ENCODE measurements at regions not wholly inside any gene's neighbourhood (a gene's known extent, or its start where the extent isn't known, plus 50 kb on each side); places are given as distances from the start of the nearest gene placed in this dataset.

- TF ChIP-seq POLR2AphosphoS5 (IDR thresholded peaks at IDR 0.05; ENCODE audit: low read depth, low read length), result no peak
- TF ChIP-seq REST (IDR thresholded peaks at IDR 0.05; ENCODE audit: insufficient read depth in 1 of 2, low read depth in 2 of 2, low read length in 2 of 2), result no peak
- TF ChIP-seq FOXP2 (optimal IDR thresholded peaks at IDR 0.05; ENCODE audit: borderline replicate concordance, extremely low read depth, extremely low read length, insufficient read depth), result no peak
- no peak for TF ChIP-seq TAF1 (IDR thresholded peaks at IDR 0.05; ENCODE audit: borderline replicate concordance, insufficient read depth, low read length)
- no peak for TF ChIP-seq SIN3A (IDR thresholded peaks at IDR 0.05; ENCODE audit: borderline replicate concordance, insufficient read depth, low read length)
These were observed 112.4 kb upstream of the CXCL13 start for GRCh38 chr4:77493120-77493752.

GRCh38 chr4:77493829-77494551 is 111.6 kb upstream of the CXCL13 start:
- no peak for TF ChIP-seq SIN3A (IDR thresholded peaks at IDR 0.05; ENCODE audit: borderline replicate concordance, insufficient read depth, low read length)
- no peak for TF ChIP-seq REST (IDR thresholded peaks at IDR 0.05; ENCODE audit: insufficient read depth in 1 of 2, low read depth in 2 of 2, low read length in 2 of 2)
- no peak for TF ChIP-seq TAF1 (IDR thresholded peaks at IDR 0.05; ENCODE audit: borderline replicate concordance, insufficient read depth, low read length)
- TF ChIP-seq FOXP2 (optimal IDR thresholded peaks at IDR 0.05; ENCODE audit: borderline replicate concordance, extremely low read depth, extremely low read length, insufficient read depth), result no peak
- no peak for TF ChIP-seq POLR2AphosphoS5 (IDR thresholded peaks at IDR 0.05; ENCODE audit: low read depth, low read length)

- TF ChIP-seq POLR2AphosphoS5 (IDR thresholded peaks at IDR 0.05; ENCODE audit: low read depth, low read length) (no peak), REST (IDR thresholded peaks at IDR 0.05; ENCODE audit: insufficient read depth in 1 of 2, low read depth in 2 of 2, low read length in 2 of 2) (no peak), FOXP2 (optimal IDR thresholded peaks at IDR 0.05; ENCODE audit: borderline replicate concordance, extremely low read depth, extremely low read length, insufficient read depth) (no peak), TAF1 (IDR thresholded peaks at IDR 0.05; ENCODE audit: borderline replicate concordance, insufficient read depth, low read length) (no peak)
These were observed 109.2 kb upstream of the CXCL13 start for GRCh38 chr4:77496457-77496856.

GRCh38 chr4:77500801-77501200 is 104.8 kb upstream of the CXCL13 start:
- TF ChIP-seq TAF1 (IDR thresholded peaks at IDR 0.05; ENCODE audit: borderline replicate concordance, insufficient read depth, low read length) (no peak), REST (IDR thresholded peaks at IDR 0.05; ENCODE audit: insufficient read depth in 1 of 2, low read depth in 2 of 2, low read length in 2 of 2) (no peak), POLR2AphosphoS5 (IDR thresholded peaks at IDR 0.05; ENCODE audit: low read depth, low read length) (no peak), FOXP2 (optimal IDR thresholded peaks at IDR 0.05; ENCODE audit: borderline replicate concordance, extremely low read depth, extremely low read length, insufficient read depth) (no peak), SIN3A (IDR thresholded peaks at IDR 0.05; ENCODE audit: borderline replicate concordance, insufficient read depth, low read length) (no peak)

Measured in PFSK-1 (cell line).